ENCODE measurements at regions not wholly inside any gene's neighbourhood (a gene's known extent, or its start where the extent isn't known, plus 50 kb on each side); places are given as distances from the start of the nearest gene placed in this dataset.

DNA sequence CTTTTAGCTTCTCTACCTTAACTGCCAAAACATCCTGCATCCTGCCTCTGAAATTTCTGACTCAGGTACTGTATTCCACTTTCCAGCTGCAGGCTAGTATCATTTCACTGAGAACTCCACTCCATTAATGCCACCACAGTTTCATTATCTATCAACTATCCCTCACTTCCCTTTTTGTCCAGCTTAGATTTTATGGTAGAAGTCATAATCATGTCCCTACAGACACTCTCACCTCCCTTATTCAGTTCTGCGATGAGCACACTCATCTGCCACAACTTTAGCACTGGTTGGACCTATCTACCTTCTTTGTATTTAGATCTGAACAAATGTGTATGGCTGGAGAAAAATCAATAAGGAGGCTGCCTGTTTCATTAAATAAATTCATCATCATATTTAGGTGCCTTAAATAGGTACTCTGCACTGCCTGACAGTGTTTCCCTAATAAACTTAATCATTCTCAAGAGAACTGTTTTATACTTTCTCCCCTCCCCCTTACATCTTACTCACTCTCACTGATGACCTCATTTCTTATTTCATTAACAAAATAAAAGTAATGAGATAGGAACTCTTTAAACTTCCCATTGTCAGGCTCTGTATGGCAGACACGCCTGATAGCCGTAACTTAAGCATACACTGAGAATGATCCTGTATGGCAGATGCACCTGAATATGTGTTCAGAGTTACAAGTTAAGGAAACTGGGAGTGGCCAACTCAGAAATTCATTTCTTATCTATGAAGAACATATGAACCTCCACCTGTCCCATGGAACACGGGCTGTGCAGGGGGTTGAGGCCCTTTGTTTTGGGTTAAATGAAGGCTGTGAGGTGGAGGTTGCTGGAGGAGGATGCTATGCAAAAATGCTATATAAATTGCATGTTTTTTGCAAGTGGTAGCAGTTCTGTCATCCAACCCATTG, 95.3 kb upstream of the MAN1A1 start:
- intact Hi-C loops (cut with micrococcal nuclease; ENCODE audit: unreplicated experiment), result no loop called here
- H3K4me3 ChIP-seq (ENCODE audit: low read depth, low read length, poor library complexity, severe bottlenecking), result no peak overlapping the region
- no TSS peak for BruUV-seq (replicated peaks)
- ChIA-PET CTCF (no interaction called here), POLR2A (ENCODE audit: low non-redundant PET) (interaction anchor here (0.6 kb wide), 1 partner anchor 26 kb away, joined by 3 read pairs; no protein-coding TSS in a partner anchor)
- H3K9me3 ChIP-seq (ENCODE audit: low read depth, low read length, poor library complexity, severe bottlenecking), result no peaks in the 10 kb centered on the region
- no peaks in the 10 kb centered on the region for H3K4me1 ChIP-seq (ENCODE audit: insufficient read depth, low read length, poor library complexity, severe bottlenecking)
- no peak for DNase-seq (ENCODE audit: low spot score)
- no peak for TF ChIP-seq EZH2 (IDR thresholded peaks at IDR 0.05; ENCODE audit: borderline replicate concordance, low read depth, low read length, poor library complexity, severe bottlenecking)
- TF ChIP-seq, protein P1, sequence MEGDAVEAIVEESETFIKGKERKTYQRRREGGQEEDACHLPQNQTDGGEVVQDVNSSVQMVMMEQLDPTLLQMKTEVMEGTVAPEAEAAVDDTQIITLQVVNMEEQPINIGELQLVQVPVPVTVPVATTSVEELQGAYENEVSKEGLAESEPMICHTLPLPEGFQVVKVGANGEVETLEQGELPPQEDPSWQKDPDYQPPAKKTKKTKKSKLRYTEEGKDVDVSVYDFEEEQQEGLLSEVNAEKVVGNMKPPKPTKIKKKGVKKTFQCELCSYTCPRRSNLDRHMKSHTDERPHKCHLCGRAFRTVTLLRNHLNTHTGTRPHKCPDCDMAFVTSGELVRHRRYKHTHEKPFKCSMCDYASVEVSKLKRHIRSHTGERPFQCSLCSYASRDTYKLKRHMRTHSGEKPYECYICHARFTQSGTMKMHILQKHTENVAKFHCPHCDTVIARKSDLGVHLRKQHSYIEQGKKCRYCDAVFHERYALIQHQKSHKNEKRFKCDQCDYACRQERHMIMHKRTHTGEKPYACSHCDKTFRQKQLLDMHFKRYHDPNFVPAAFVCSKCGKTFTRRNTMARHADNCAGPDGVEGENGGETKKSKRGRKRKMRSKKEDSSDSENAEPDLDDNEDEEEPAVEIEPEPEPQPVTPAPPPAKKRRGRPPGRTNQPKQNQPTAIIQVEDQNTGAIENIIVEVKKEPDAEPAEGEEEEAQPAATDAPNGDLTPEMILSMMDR (conservative IDR thresholded peaks at IDR 0.05; ENCODE audit: low read depth, low read length), result no peak
- no peaks in the 10 kb centered on the region for H3K36me3 ChIP-seq (ENCODE audit: insufficient read depth, low read length, poor library complexity, severe bottlenecking)
- H3K27ac ChIP-seq (ENCODE audit: low read depth, low read length, poor library complexity, severe bottlenecking), result no peak overlapping the region
- no peaks in the 10 kb centered on the region for H3K27me3 ChIP-seq (replicated peaks; ENCODE audit: insufficient read depth, low read depth, low read length, poor library complexity)

DNA sequence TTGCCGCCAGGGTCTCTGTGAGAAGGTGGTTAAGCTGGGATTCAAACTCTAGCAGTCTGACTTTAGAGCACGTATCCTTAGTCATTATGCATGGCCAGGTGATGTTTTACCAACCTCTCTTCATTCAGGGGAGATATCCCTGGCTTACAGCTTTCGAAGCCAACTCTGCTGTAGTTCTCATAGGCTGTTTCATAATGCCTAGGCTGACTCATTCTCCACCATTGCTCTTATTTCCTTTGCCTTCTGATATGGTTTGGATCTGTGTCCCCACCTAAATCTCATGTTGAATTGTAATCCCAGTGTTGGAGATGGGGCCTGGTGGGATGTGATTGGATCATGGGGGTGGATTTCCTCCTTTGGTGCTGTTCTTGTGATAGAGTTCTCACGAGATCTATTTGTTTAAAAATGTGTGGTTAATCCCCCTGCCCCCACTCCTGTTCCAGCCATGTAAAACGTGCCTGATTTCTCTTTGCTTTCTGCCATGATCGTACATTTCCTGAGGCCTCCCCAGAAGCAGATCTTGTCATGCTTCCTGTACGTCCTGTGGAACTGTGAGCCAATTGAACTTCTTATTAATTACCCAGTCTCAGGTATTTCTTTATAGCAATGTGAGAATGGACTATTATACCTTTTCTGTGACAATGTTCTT, 94.6 kb upstream of the MAN1A1 start:
- BruUV-seq (replicated peaks), result no TSS peak
- H3K4me3 ChIP-seq (ENCODE audit: low read depth, low read length, poor library complexity, severe bottlenecking), result no peak overlapping the region
- H3K27ac ChIP-seq (ENCODE audit: low read depth, low read length, poor library complexity, severe bottlenecking), result no peak overlapping the region
- intact Hi-C loops (cut with micrococcal nuclease; ENCODE audit: unreplicated experiment), result no loop called here
- H3K36me3 ChIP-seq (ENCODE audit: insufficient read depth, low read length, poor library complexity, severe bottlenecking), result no peaks in the 10 kb centered on the region
- TF ChIP-seq, protein P1 (conservative IDR thresholded peaks at IDR 0.05; ENCODE audit: low read depth, low read length), result no peak
- TF ChIP-seq EZH2 (IDR thresholded peaks at IDR 0.05; ENCODE audit: borderline replicate concordance, low read depth, low read length, poor library complexity, severe bottlenecking), result no peak
- DNase-seq (ENCODE audit: low spot score), result no peak
- no peaks in the 10 kb centered on the region for H3K27me3 ChIP-seq (replicated peaks; ENCODE audit: insufficient read depth, low read depth, low read length, poor library complexity)
- H3K4me1 ChIP-seq (ENCODE audit: insufficient read depth, low read length, poor library complexity, severe bottlenecking), result no peaks in the 10 kb centered on the region
- ChIA-PET POLR2A (ENCODE audit: low non-redundant PET) (no interaction called here), CTCF (no interaction called here)
- H3K9me3 ChIP-seq (ENCODE audit: low read depth, low read length, poor library complexity, severe bottlenecking), result no peaks in the 10 kb centered on the region

DNA sequence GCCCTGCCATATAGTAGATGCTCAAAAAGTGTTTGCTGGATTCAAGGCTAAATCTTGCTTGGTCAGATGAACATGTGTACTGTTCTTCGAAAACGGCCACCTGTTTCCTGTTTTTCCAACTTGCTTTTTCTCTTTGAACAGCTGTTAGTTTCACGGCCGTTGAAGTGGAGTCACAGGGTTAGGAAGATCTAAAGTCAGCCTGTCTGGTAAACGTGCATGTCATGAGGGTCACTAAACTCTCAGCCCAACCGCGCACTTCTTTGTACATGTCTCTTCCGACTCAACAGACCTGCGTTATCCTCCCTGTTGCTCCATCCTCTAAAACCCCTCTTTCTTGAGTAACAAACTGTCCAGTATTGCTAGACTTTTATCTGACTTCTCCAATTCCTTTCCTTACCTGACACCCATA, 93.2 kb upstream of the MAN1A1 start:
- Histone ChIP-seq H3K27me3 (replicated peaks; ENCODE audit: insufficient read depth, low read depth, low read length, poor library complexity) (no peaks in the 10 kb centered on the region), H3K27ac (ENCODE audit: low read depth, low read length, poor library complexity, severe bottlenecking) (no peak overlapping the region), H3K36me3 (ENCODE audit: insufficient read depth, low read length, poor library complexity, severe bottlenecking) (no peaks in the 10 kb centered on the region), H3K4me1 (ENCODE audit: insufficient read depth, low read length, poor library complexity, severe bottlenecking) (no peaks in the 10 kb centered on the region), H3K9me3 (ENCODE audit: low read depth, low read length, poor library complexity, severe bottlenecking) (no peaks in the 10 kb centered on the region), H3K4me3 (ENCODE audit: low read depth, low read length, poor library complexity, severe bottlenecking) (no peak overlapping the region)
- CTCF ChIA-PET, result no interaction called here
- intact Hi-C loops (cut with micrococcal nuclease; ENCODE audit: unreplicated experiment), result no loop called here
- no TSS peak for BruUV-seq (replicated peaks)
- POLR2A ChIA-PET (ENCODE audit: low non-redundant PET), result no interaction called here
- no peak for TF ChIP-seq EZH2 (IDR thresholded peaks at IDR 0.05; ENCODE audit: borderline replicate concordance, low read depth, low read length, poor library complexity, severe bottlenecking)
- TF ChIP-seq, protein P1 (conservative IDR thresholded peaks at IDR 0.05; ENCODE audit: low read depth, low read length), result no peak
- DNase-seq (ENCODE audit: low spot score), result no peak
